Thyroid gland (tissue), 4 donors: ENCODE measurements at regions not wholly inside any gene's neighbourhood (a gene's known extent, or its start where the extent isn't known, plus 50 kb on each side); places are given as distances from the start of the nearest gene placed in this dataset.

ENCODE experiments used
- CTCF ChIP-seq, 6 experiments: fragments of 200-600 bp in 3 of 6; fragments of 450-650 bp in 3 of 6; sonication (generic) in 3 of 6; IDR thresholded peaks; one replicate each; pipeline ENCODE4 v1.5.1; 2016 to 2019; ENCODE audit warnings: antibody characterized with exemption in 6 of 6, mild to moderate bottlenecking in 2 of 6, inconsistent platforms in 1 of 6, moderate library complexity in 1 of 6
- POLR2A ChIP-seq, 2 donors: fragments of 450-650 bp; IDR thresholded peaks; one replicate each; pipeline ENCODE4 v1.6.1; 2017; ENCODE audit warnings: antibody characterized with exemption in 2 of 2, mild to moderate bottlenecking in 2 of 2, moderate library complexity in 1 of 2

- TF ChIP-seq CTCF (IDR thresholded peaks at IDR 0.05) (no peak), POLR2A (IDR thresholded peaks at IDR 0.05) (no peak)
Observed at GRCh38 chr1:55634516-55634915, 419.4 kb upstream of the USP24 start.
